MCF 10A (cell line): ENCODE measurements at regions not wholly inside any gene's neighbourhood (a gene's known extent, or its start where the extent isn't known, plus 50 kb on each side); places are given as distances from the start of the nearest gene placed in this dataset.

Source experiments
- BruUV-seq: library from RNA; stranded (reverse); fragments of 400-500 nt; replicated peaks from 2 replicates; lab custom pipeline; 2021; lab: Mats Ljungman, UMichigan
- CTCF ChIA-PET: fragments of 300-600 bp; sonication (Branson Sonifier 250); formaldehyde crosslinking; extraction: SDS; loops from one replicate; lab custom pipeline; 2021; ENCODE audit warnings: antibody characterized with exemption, inconsistent platforms; lab: Yijun Ruan, JAX
- POLR2A ChIA-PET: fragments of 300-600, 350-650 bp; sonication (Branson Sonifier 250); formaldehyde crosslinking; extraction: SDS; loops from one replicate; lab custom pipeline; 2020; ENCODE audit warnings: antibody characterized with exemption, inconsistent platforms; lab: Yijun Ruan, JAX
- DNase-seq: peaks from one replicate; pipeline ENCODE4 v3.0.0-alpha.2; 2018; ENCODE audit not compliant: unreplicated experiment
- H3K27ac Mint-ChIP-seq: one replicate; pipeline ENCODE4 v1.8.0; 2022; ENCODE audit warnings: mild to moderate bottlenecking, low read depth, mixed read lengths; ENCODE audit not compliant: unreplicated experiment
- H3K27me3 Mint-ChIP-seq: one replicate; pipeline ENCODE4 v1.8.0; 2022; ENCODE audit warnings: mixed read lengths; ENCODE audit not compliant: insufficient read depth, unreplicated experiment
- H3K36me3 Mint-ChIP-seq: one replicate; pipeline ENCODE4 v1.8.0; 2022; ENCODE audit warnings: mild to moderate bottlenecking, moderate library complexity, mixed read lengths; ENCODE audit not compliant: insufficient read depth, unreplicated experiment
- H3K4me1 Mint-ChIP-seq: one replicate; pipeline ENCODE4 v1.8.0; 2022; ENCODE audit warnings: mixed read lengths; ENCODE audit not compliant: insufficient read depth, unreplicated experiment
- H3K4me3 Mint-ChIP-seq: one replicate; pipeline ENCODE4 v1.8.0; 2022; ENCODE audit warnings: mild to moderate bottlenecking, moderate library complexity, mixed read lengths; ENCODE audit not compliant: unreplicated experiment
- H3K9me3 Mint-ChIP-seq: one replicate; pipeline ENCODE4 v1.8.0; 2022; ENCODE audit warnings: mixed read lengths; ENCODE audit not compliant: unreplicated experiment
- CTCF ChIP-seq: fragments of 200-600 bp; IDR thresholded peaks from one replicate; pipeline ENCODE4 v1.8.0; 2022; ENCODE audit warnings: antibody characterized with exemption, mild to moderate bottlenecking; ENCODE audit not compliant: unreplicated experiment
- intact Hi-C: fragments of 100-400 bp; cut with micrococcal nuclease; formaldehyde crosslinking; loops from 2 replicates; pipeline ENCODE4 v1.14.1; 2022

- H3K27me3 Mint-ChIP-seq: peaks cover 64% of the 10 kb centered on the region
- BruUV-seq: no TSS peak
- CTCF ChIA-PET: no interaction called here
- TF ChIP-seq CTCF: no peak
- no peak for DNase-seq
- no peaks in the 10 kb centered on the region for H3K36me3 Mint-ChIP-seq
- intact Hi-C loops: no loop called here
- H3K27ac Mint-ChIP-seq: no peak overlapping the region
- POLR2A ChIA-PET: interaction anchor here (0.9 kb wide), 1 partner anchor 10 kb away, joined by 4 read pairs; no protein-coding TSS in a partner anchor
- no peak overlapping the region for H3K4me3 Mint-ChIP-seq
- no peaks in the 10 kb centered on the region for H3K9me3 Mint-ChIP-seq
- H3K4me1 Mint-ChIP-seq: no peaks in the 10 kb centered on the region
These were observed 161.8 kb upstream of the CSF3R start for GRCh38 chr1:36644556-36644955.

GRCh38 chr1:36643371-36644270 is 160.9 kb upstream of the CSF3R start:
- intact Hi-C loops: no loop called here
- no peak for TF ChIP-seq CTCF
- Mint-ChIP-seq H3K4me3 (no peak overlapping the region), H3K36me3 (no peaks in the 10 kb centered on the region), H3K9me3 (no peaks in the 10 kb centered on the region), H3K27ac (no peak overlapping the region), H3K4me1 (no peaks in the 10 kb centered on the region), H3K27me3 (peaks cover 69% of the 10 kb centered on the region)
- DNase-seq: no peak
- CTCF ChIA-PET: no interaction called here
- POLR2A ChIA-PET: no interaction called here
- BruUV-seq: no TSS peak

- intact Hi-C loops: no loop called here
- Mint-ChIP-seq H3K36me3 (no peaks in the 10 kb centered on the region), H3K9me3 (no peaks in the 10 kb centered on the region), H3K27me3 (peaks cover 61% of the 10 kb centered on the region), H3K27ac (no peak overlapping the region), H3K4me3 (no peak overlapping the region), H3K4me1 (no peaks in the 10 kb centered on the region)
- TF ChIP-seq CTCF: no peak
- ChIA-PET POLR2A (no interaction called here), CTCF (interaction anchor here (0.5 kb wide), 1 partner anchor 72 kb away, joined by 3 read pairs; no protein-coding TSS in a partner anchor)
- no peak for DNase-seq
- BruUV-seq: no TSS peak
These were observed 160.1 kb upstream of the CSF3R start for GRCh38 chr1:36642802-36643201.

- no peak for TF ChIP-seq CTCF
- ChIA-PET CTCF (interaction anchor here (0.7 kb wide), 1 partner anchor 795 kb away, joined by 3 read pairs; no protein-coding TSS in a partner anchor), POLR2A (no interaction called here)
- no peaks in the 10 kb centered on the region for H3K36me3 Mint-ChIP-seq
- no peak overlapping the region for H3K4me3 Mint-ChIP-seq
- H3K9me3 Mint-ChIP-seq: no peaks in the 10 kb centered on the region
- H3K27me3 Mint-ChIP-seq: peaks cover 51% of the 10 kb centered on the region
- BruUV-seq: no TSS peak
- H3K27ac Mint-ChIP-seq: no peak overlapping the region
- H3K4me1 Mint-ChIP-seq: no peaks in the 10 kb centered on the region
- no peak for DNase-seq
- intact Hi-C loops: no loop called here
These were observed 159.1 kb upstream of the CSF3R start for GRCh38 chr1:36641776-36642175.
